Stimulated activated CD8-positive, alpha-beta memory T cell treated with anti-CD3 and anti-CD28 coated beads, Interleukin-12 subunit alpha, Interleukin-12 subunit beta, amount 100 ng/mL, for 24 hours (primary cell): ENCODE measurements at regions not wholly inside any gene's neighbourhood (a gene's known extent, or its start where the extent isn't known, plus 50 kb on each side); places are given as distances from the start of the nearest gene placed in this dataset.

Experiments used
- DNase-seq: peaks from one replicate; pipeline ENCODE4 v3.0.0-alpha.2; 2020; ENCODE audit errors: extremely low read depth

- no peak for DNase-seq
Observed at GRCh38 chr21:25029580-25029979, 577.7 kb downstream of the MRPL39 start.

GRCh38 chr21:25025596-25025995 is 581.7 kb downstream of the MRPL39 start:
- DNase-seq = no peak

- DNase-seq = no peak
Observed at GRCh38 chr21:25024639-25025038, 582.6 kb downstream of the MRPL39 start.

GRCh38 chr21:25005388-25005787 is 601.9 kb downstream of the MRPL39 start:
- DNase-seq = no peak

- DNase-seq = no peak
Observed at GRCh38 chr21:25002676-25003075, 604.6 kb downstream of the MRPL39 start.

GRCh38 chr21:24995216-24995615 is 612.1 kb downstream of the MRPL39 start:
- DNase-seq = no peak

GRCh38 chr21:24994717-24995116 is 612.6 kb downstream of the MRPL39 start:
- DNase-seq = no peak

- no peak for DNase-seq
Observed at GRCh38 chr21:24989516-24989915, 617.8 kb downstream of the MRPL39 start.

- no peak for DNase-seq
Observed at GRCh38 chr21:24988941-24989340, 618.3 kb downstream of the MRPL39 start.

- no peak for DNase-seq
Observed at GRCh38 chr21:24976238-24976637, 631.0 kb downstream of the MRPL39 start.

GRCh38 chr21:24969068-24969467 is 638.2 kb downstream of the MRPL39 start:
- no peak for DNase-seq

- DNase-seq = no peak
Observed at GRCh38 chr21:24955275-24955961, 651.9 kb downstream of the MRPL39 start.

GRCh38 chr21:24948186-24948585 is 659.1 kb downstream of the MRPL39 start:
- no peak for DNase-seq

- no peak for DNase-seq
Observed at GRCh38 chr21:24945910-24946309, 661.4 kb downstream of the MRPL39 start.

GRCh38 chr21:24941316-24942185 is 665.7 kb downstream of the MRPL39 start:
- DNase-seq = no peak

- DNase-seq = no peak
Observed at GRCh38 chr21:24939291-24939690, 668.0 kb downstream of the MRPL39 start.

GRCh38 chr21:24938573-24938972 is 668.7 kb downstream of the MRPL39 start:
- DNase-seq = no peak

GRCh38 chr21:24935991-24936390 is 671.3 kb downstream of the MRPL39 start:
- DNase-seq = no peak

- DNase-seq = no peak
Observed at GRCh38 chr21:24910591-24910990, 696.7 kb downstream of the MRPL39 start.

GRCh38 chr21:24903994-24904635 is 703.2 kb downstream of the MRPL39 start:
- DNase-seq = no peak

GRCh38 chr21:24899138-24899537 is 708.1 kb downstream of the MRPL39 start:
- no peak for DNase-seq

- DNase-seq = no peak
Observed at GRCh38 chr21:24897883-24898282, 709.4 kb downstream of the MRPL39 start.

GRCh38 chr21:24896735-24897124 is 710.6 kb downstream of the MRPL39 start:
- no peak for DNase-seq
